ENCODE measurements at regions not wholly inside any gene's neighbourhood (a gene's known extent, or its start where the extent isn't known, plus 50 kb on each side); places are given as distances from the start of the nearest gene placed in this dataset.

- no peak for TF ChIP-seq ZFX (IDR thresholded peaks at IDR 0.05; ENCODE audit: borderline replicate concordance)
- TF ChIP-seq, protein P1, sequence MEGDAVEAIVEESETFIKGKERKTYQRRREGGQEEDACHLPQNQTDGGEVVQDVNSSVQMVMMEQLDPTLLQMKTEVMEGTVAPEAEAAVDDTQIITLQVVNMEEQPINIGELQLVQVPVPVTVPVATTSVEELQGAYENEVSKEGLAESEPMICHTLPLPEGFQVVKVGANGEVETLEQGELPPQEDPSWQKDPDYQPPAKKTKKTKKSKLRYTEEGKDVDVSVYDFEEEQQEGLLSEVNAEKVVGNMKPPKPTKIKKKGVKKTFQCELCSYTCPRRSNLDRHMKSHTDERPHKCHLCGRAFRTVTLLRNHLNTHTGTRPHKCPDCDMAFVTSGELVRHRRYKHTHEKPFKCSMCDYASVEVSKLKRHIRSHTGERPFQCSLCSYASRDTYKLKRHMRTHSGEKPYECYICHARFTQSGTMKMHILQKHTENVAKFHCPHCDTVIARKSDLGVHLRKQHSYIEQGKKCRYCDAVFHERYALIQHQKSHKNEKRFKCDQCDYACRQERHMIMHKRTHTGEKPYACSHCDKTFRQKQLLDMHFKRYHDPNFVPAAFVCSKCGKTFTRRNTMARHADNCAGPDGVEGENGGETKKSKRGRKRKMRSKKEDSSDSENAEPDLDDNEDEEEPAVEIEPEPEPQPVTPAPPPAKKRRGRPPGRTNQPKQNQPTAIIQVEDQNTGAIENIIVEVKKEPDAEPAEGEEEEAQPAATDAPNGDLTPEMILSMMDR (IDR thresholded peaks at IDR 0.05): no peak
- H3K27ac ChIP-seq: no peak overlapping the region
These were observed 65.2 kb upstream of the ZCCHC13 start for GRCh38 chrX:74238771-74239170.

GRCh38 chrX:74234818-74235217, 69.2 kb upstream of the ZCCHC13 start:
- TF ChIP-seq, protein P1 (IDR thresholded peaks at IDR 0.05): no peak
- TF ChIP-seq ZFX (IDR thresholded peaks at IDR 0.05; ENCODE audit: borderline replicate concordance): no peak
- no peak overlapping the region for H3K27ac ChIP-seq

GRCh38 chrX:74232859-74233258, 71.1 kb upstream of the ZCCHC13 start:
- no peak overlapping the region for H3K27ac ChIP-seq
- TF ChIP-seq, protein P1 (IDR thresholded peaks at IDR 0.05): no peak
- no peak for TF ChIP-seq ZFX (IDR thresholded peaks at IDR 0.05; ENCODE audit: borderline replicate concordance)

GRCh38 chrX:74231625-74232024, 72.4 kb upstream of the ZCCHC13 start:
- H3K27ac ChIP-seq: no peak overlapping the region
- TF ChIP-seq ZFX (IDR thresholded peaks at IDR 0.05; ENCODE audit: borderline replicate concordance): no peak
- TF ChIP-seq, protein P1 (IDR thresholded peaks at IDR 0.05): no peak

GRCh38 chrX:74230094-74230493, 73.9 kb upstream of the ZCCHC13 start:
- TF ChIP-seq, protein P1 (IDR thresholded peaks at IDR 0.05): no peak
- no peak for TF ChIP-seq ZFX (IDR thresholded peaks at IDR 0.05; ENCODE audit: borderline replicate concordance)
- no peak overlapping the region for H3K27ac ChIP-seq

GRCh38 chrX:74225111-74225510, 78.9 kb upstream of the ZCCHC13 start:
- no peak overlapping the region for H3K27ac ChIP-seq
- no peak for TF ChIP-seq ZFX (IDR thresholded peaks at IDR 0.05; ENCODE audit: borderline replicate concordance)
- TF ChIP-seq, protein P1 (IDR thresholded peaks at IDR 0.05): no peak

GRCh38 chrX:74220277-74220676, 83.7 kb upstream of the ZCCHC13 start:
- no peak for TF ChIP-seq ZFX (IDR thresholded peaks at IDR 0.05; ENCODE audit: borderline replicate concordance)
- TF ChIP-seq, protein P1 (IDR thresholded peaks at IDR 0.05): no peak
- H3K27ac ChIP-seq: no peak overlapping the region

All from 22Rv1 (cell line).